ENCODE measurements at regions not wholly inside any gene's neighbourhood (a gene's known extent, or its start where the extent isn't known, plus 50 kb on each side); places are given as distances from the start of the nearest gene placed in this dataset.

DNA sequence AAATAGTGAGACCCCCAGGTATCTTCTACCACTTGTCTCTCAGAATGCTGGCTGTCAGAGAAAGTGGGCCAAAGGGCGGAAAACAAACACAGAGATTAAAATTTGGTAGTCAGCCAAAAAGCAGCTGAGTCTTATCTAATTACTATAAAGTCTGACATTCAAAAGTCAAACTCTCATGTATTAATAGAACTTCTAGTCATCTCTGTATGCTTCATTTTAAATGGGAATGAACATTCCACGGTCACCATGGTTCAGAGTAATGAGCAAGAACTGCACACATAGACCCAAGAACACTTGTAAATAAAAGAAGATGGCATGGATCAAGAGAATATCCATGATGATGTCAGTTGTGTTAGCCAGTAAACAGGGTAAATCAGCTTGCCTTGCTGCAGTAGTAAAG is 1267.0 kb upstream of the CHAC2 start:
- TF ChIP-seq, protein P1, sequence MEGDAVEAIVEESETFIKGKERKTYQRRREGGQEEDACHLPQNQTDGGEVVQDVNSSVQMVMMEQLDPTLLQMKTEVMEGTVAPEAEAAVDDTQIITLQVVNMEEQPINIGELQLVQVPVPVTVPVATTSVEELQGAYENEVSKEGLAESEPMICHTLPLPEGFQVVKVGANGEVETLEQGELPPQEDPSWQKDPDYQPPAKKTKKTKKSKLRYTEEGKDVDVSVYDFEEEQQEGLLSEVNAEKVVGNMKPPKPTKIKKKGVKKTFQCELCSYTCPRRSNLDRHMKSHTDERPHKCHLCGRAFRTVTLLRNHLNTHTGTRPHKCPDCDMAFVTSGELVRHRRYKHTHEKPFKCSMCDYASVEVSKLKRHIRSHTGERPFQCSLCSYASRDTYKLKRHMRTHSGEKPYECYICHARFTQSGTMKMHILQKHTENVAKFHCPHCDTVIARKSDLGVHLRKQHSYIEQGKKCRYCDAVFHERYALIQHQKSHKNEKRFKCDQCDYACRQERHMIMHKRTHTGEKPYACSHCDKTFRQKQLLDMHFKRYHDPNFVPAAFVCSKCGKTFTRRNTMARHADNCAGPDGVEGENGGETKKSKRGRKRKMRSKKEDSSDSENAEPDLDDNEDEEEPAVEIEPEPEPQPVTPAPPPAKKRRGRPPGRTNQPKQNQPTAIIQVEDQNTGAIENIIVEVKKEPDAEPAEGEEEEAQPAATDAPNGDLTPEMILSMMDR (optimal IDR thresholded peaks at IDR 0.05 in 1 of 3, IDR thresholded peaks at IDR 0.05 in 1 of 3, conservative IDR thresholded peaks at IDR 0.05 in 1 of 3; ENCODE audit: extremely low read depth in 1 of 3, insufficient read depth in 2 of 3, low read length in 3 of 3) = no peak
- TF ChIP-seq EZH2 (IDR thresholded peaks at IDR 0.05; ENCODE audit: low read length) = no peak

DNA sequence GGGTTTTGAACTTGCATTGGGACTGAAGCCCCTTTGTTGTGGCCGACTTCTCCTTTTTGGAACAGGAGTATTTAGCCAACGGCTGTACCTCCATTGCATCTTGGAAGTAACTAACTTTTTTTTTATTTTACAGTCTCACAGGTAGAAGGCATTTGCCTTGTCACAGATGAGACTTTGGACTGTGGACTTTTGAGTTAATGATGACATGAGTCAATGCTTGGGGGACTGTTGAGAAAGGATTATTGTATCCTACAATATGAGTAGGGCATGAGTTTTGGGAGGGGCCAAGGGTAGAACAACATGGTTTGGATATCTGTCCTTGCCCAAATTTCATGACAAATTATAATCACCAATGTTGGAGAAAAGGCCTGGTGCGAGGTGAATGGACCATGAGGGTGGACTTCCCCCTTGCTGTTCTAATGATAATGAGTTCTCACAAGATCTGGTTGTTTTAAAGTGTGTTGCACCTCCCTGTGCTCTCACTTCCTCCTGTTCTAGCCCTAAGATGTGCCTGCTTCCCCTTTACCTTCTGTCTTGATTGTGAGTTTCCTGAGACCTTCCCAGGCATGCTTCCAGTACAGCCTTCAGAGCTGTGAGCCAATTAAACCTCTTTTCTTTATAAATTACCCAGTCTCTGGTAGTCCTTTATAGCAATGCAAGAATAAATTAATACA is 1269.4 kb upstream of the CHAC2 start:
- no peak overlapping the region for H2AFZ ChIP-seq (ENCODE audit: control insufficient read depth, low read length)
- H3K4me3 ChIP-seq (ENCODE audit: control insufficient read depth in 2 of 3, extremely low read depth in 1 of 3, insufficient read depth in 2 of 3, low read depth in 1 of 3, low read length in 3 of 3) = no peak overlapping the region
- no peak for TF ChIP-seq EZH2 (IDR thresholded peaks at IDR 0.05; ENCODE audit: low read length)
- TF ChIP-seq, protein P1 (optimal IDR thresholded peaks at IDR 0.05 in 1 of 3, IDR thresholded peaks at IDR 0.05 in 1 of 3, conservative IDR thresholded peaks at IDR 0.05 in 1 of 3; ENCODE audit: extremely low read depth in 1 of 3, insufficient read depth in 2 of 3, low read length in 3 of 3) = no peak
- no peaks in the 10 kb centered on the region for H3K36me3 ChIP-seq (ENCODE audit: control insufficient read depth in 2 of 2, extremely low read depth in 1 of 2, insufficient read depth in 2 of 2, low read length in 2 of 2)
- no peaks in the 10 kb centered on the region for H3K9me1 ChIP-seq (ENCODE audit: control insufficient read depth, extremely low read depth, insufficient read depth, low read length)
- no peaks in the 10 kb centered on the region for H3K4me1 ChIP-seq (ENCODE audit: control insufficient read depth, extremely low read depth, insufficient read depth, low read length)
- no peaks in the 10 kb centered on the region for H3K79me2 ChIP-seq (ENCODE audit: control insufficient read depth, insufficient read depth, low read length)
- DNase-seq (ENCODE audit: low read depth, low spot score) (no peak), FAIRE-seq (no peak)
- H3K27me3 ChIP-seq (ENCODE audit: control insufficient read depth, extremely low read depth, insufficient read depth, low read length) = no peaks in the 10 kb centered on the region
- H4K20me1 ChIP-seq (ENCODE audit: control insufficient read depth, extremely low read depth, insufficient read depth, low read length) = no peaks in the 10 kb centered on the region
- H3K9me3 ChIP-seq (ENCODE audit: control insufficient read depth, low read depth, low read length) = no peaks in the 10 kb centered on the region
- H3K27ac ChIP-seq (ENCODE audit: control insufficient read depth, insufficient read depth, low read length) = no peak overlapping the region
- no peak overlapping the region for H3K9ac ChIP-seq (ENCODE audit: control insufficient read depth, extremely low read depth, insufficient read depth, low read length)
- dilution Hi-C loops (cut with MboI; ENCODE audit: extremely low pct_ligation_motif_present, low sequenced_read_pairs) = no loop called here
- H3K4me2 ChIP-seq (ENCODE audit: control insufficient read depth, extremely low read depth, insufficient read depth, low read depth, low read length) = no peak overlapping the region

More for the DNA sequence above, 1267.0 kb upstream of the CHAC2 start:
- no peaks in the 10 kb centered on the region for H3K4me1 ChIP-seq (ENCODE audit: control insufficient read depth, extremely low read depth, insufficient read depth, low read length)
- no peak overlapping the region for H3K9ac ChIP-seq (ENCODE audit: control insufficient read depth, extremely low read depth, insufficient read depth, low read length)
- dilution Hi-C loops (cut with MboI; ENCODE audit: extremely low pct_ligation_motif_present, low sequenced_read_pairs) = no loop called here
- no peak overlapping the region for H3K4me3 ChIP-seq (ENCODE audit: control insufficient read depth in 2 of 3, extremely low read depth in 1 of 3, insufficient read depth in 2 of 3, low read depth in 1 of 3, low read length in 3 of 3)
- DNase-seq (ENCODE audit: low read depth, low spot score) (no peak), FAIRE-seq (no peak)
- no peaks in the 10 kb centered on the region for H4K20me1 ChIP-seq (ENCODE audit: control insufficient read depth, extremely low read depth, insufficient read depth, low read length)
- no peaks in the 10 kb centered on the region for H3K27me3 ChIP-seq (ENCODE audit: control insufficient read depth, extremely low read depth, insufficient read depth, low read length)
- H3K9me3 ChIP-seq (ENCODE audit: control insufficient read depth, low read depth, low read length) = no peaks in the 10 kb centered on the region
- H3K36me3 ChIP-seq (ENCODE audit: control insufficient read depth in 2 of 2, extremely low read depth in 1 of 2, insufficient read depth in 2 of 2, low read length in 2 of 2) = no peaks in the 10 kb centered on the region
- H3K9me1 ChIP-seq (ENCODE audit: control insufficient read depth, extremely low read depth, insufficient read depth, low read length) = no peaks in the 10 kb centered on the region
- no peak overlapping the region for H2AFZ ChIP-seq (ENCODE audit: control insufficient read depth, low read length)
- no peaks in the 10 kb centered on the region for H3K79me2 ChIP-seq (ENCODE audit: control insufficient read depth, insufficient read depth, low read length)
- H3K27ac ChIP-seq (ENCODE audit: control insufficient read depth, insufficient read depth, low read length) = no peak overlapping the region
- H3K4me2 ChIP-seq (ENCODE audit: control insufficient read depth, extremely low read depth, insufficient read depth, low read depth, low read length) = no peak overlapping the region
